Bronchial epithelial cell (primary cell): ENCODE measurements at regions not wholly inside any gene's neighbourhood (a gene's known extent, or its start where the extent isn't known, plus 50 kb on each side); places are given as distances from the start of the nearest gene placed in this dataset.
A peak's percentile ranks its signal among the peaks of the same experiment; 100 is the strongest.
"Not testable (repeated sequence)": the region's sequence is repeated elsewhere in the genome, so short reads cannot be mapped to it uniquely, and the experiment has no call there.

Source experiments
- DNase-seq: peaks from one replicate; pipeline ENCODE4 v3.0.0-alpha.2; 2010; ENCODE audit warnings: low read depth
- FAIRE-seq: peaks from 2 replicates; lab custom pipeline; 2011; peaks lifted over from hg19 to GRCh38; lab: Jason Lieb, UNC
- H3K27me3 ChIP-seq: 2 replicates; pipeline ENCODE4 v1.5.1; 2011; ENCODE audit warnings: low read length; ENCODE audit not compliant: control insufficient read depth, insufficient read depth
- H3K36me3 ChIP-seq: 2 replicates; pipeline ENCODE4 v1.5.1; 2011; ENCODE audit warnings: low read length; ENCODE audit not compliant: control insufficient read depth, insufficient read depth
- H3K4me3 ChIP-seq: 2 replicates; pipeline ENCODE4 v1.5.1; 2011; ENCODE audit warnings: mild to moderate bottlenecking, low read depth, low read length, control low read depth
- CTCF ChIP-seq: IDR thresholded peaks from 2 replicates; pipeline ENCODE4 v1.5.1; 2011; ENCODE audit warnings: mild to moderate bottlenecking, moderate library complexity, low read length, control low read depth, inconsistent platforms; ENCODE audit not compliant: insufficient read depth, severe bottlenecking

GRCh38 chr12:127791217-127791616, 475.8 kb upstream of the TMEM132C start:
- FAIRE-seq (no peak), DNase-seq (no peak)
- TF ChIP-seq CTCF = no peak
- H3K27me3 ChIP-seq = no peaks in the 10 kb centered on the region
- no peaks in the 10 kb centered on the region for H3K36me3 ChIP-seq
- no peak overlapping the region for H3K4me3 ChIP-seq

DNA sequence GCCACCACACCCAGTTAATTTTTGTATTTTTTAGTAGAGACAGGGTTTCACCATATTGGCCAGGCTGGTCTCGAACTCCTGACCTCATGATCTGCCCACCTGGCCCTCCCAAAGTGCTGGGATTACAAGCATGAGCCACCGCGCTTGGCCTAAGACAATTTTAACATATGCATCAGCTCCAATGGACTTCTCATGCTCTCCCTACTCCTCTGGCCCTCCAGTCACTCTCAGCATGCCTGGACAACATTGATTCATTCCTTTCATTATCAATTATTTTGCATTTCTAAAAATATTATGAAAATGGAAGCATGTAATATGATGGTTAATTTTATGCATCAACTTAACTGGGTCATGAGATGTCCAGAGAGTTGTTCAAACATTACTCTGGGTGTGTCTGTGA, 469.1 kb upstream of the TMEM132C start:
- DNase-seq (no peak), FAIRE-seq (no peak)
- no peak overlapping the region for H3K4me3 ChIP-seq
- TF ChIP-seq CTCF = no peak
- H3K36me3 ChIP-seq = no peaks in the 10 kb centered on the region
- no peaks in the 10 kb centered on the region for H3K27me3 ChIP-seq

GRCh38 chr12:127802271-127802670, 464.7 kb upstream of the TMEM132C start:
- DNase-seq (no peak), FAIRE-seq (no peak)
- no peaks in the 10 kb centered on the region for H3K36me3 ChIP-seq
- no peak for TF ChIP-seq CTCF
- H3K4me3 ChIP-seq = no peak overlapping the region
- no peaks in the 10 kb centered on the region for H3K27me3 ChIP-seq

GRCh38 chr12:127803545-127803944, 463.4 kb upstream of the TMEM132C start:
- FAIRE-seq = no peak
- H3K4me3 ChIP-seq = no peak overlapping the region
- no peak for TF ChIP-seq CTCF
- H3K27me3 ChIP-seq = no peaks in the 10 kb centered on the region
- no peaks in the 10 kb centered on the region for H3K36me3 ChIP-seq
- no peak for DNase-seq

- TF ChIP-seq CTCF = no peak
- Histone ChIP-seq H3K36me3 (no peaks in the 10 kb centered on the region), H3K4me3 (no peak overlapping the region), H3K27me3 (no peaks in the 10 kb centered on the region)
- FAIRE-seq (no peak), DNase-seq (peak; percentile 46)
Observed at GRCh38 chr12:127809275-127809674, 457.7 kb upstream of the TMEM132C start.

DNA sequence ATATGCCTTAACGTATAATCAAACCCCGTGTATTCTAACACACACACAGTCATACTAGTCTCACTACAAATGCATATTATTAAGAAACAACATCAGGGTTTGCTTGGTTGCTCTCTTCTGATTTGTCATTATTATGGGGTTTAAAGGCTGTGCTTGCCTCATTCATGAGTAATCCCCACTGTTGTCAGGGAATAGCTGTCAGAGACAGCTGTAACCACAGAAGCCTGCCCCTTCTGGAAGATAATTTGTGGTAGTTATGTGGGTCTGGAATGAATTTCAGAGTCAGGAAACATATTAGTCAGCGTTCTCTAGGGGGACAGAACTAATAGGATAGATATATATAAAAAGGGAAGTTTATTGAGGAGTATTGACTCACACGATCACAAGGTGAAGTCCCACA, 456.9 kb upstream of the TMEM132C start:
- no peak for FAIRE-seq
- Histone ChIP-seq H3K36me3 (no peaks in the 10 kb centered on the region), H3K27me3 (no peaks in the 10 kb centered on the region), H3K4me3 (no peak overlapping the region)
- no peak for TF ChIP-seq CTCF
- DNase-seq = peak; percentile 47

GRCh38 chr12:127810459-127810858, 456.5 kb upstream of the TMEM132C start:
- H3K4me3 ChIP-seq, FAIRE-seq, H3K36me3 ChIP-seq, H3K27me3 ChIP-seq: not testable (repeated sequence)
- peak; percentile 1 for DNase-seq
